ENCODE measurements at regions not wholly inside any gene's neighbourhood (a gene's known extent, or its start where the extent isn't known, plus 50 kb on each side); places are given as distances from the start of the nearest gene placed in this dataset.

GRCh38 chr16:48811478-48811877, 201.5 kb upstream of the N4BP1 start:
- Histone ChIP-seq H3K9me3 (no peaks in the 10 kb centered on the region), H3K27me3 (replicated peaks; ENCODE audit: control insufficient read depth, insufficient read depth, low read length) (peaks cover 2% of the 10 kb centered on the region), H3K36me3 (ENCODE audit: control insufficient read depth, insufficient read depth, low read length) (no peaks in the 10 kb centered on the region), H3K4me1 (no peaks in the 10 kb centered on the region), H3K4me3 (ENCODE audit: low read depth, low read length) (no peak overlapping the region)
- DNase-seq: no peak
- POLR2A ChIA-PET: no interaction called here
- no TSS peak for BruUV-seq (replicated peaks)
- H3K27me3 Mint-ChIP-seq (ENCODE audit: insufficient read depth, unreplicated experiment): peaks cover 17% of the 10 kb centered on the region
- H3K36me3 Mint-ChIP-seq (ENCODE audit: insufficient read depth, unreplicated experiment): no peaks in the 10 kb centered on the region
- intact Hi-C loops (cut with micrococcal nuclease; ENCODE audit: unreplicated experiment): no loop called here
- CTCF ChIA-PET: no interaction called here
- TF ChIP-seq CTCF (IDR thresholded peaks at IDR 0.05; ENCODE audit: insufficient read depth in 1 of 2, low read depth in 1 of 2, low read length in 1 of 2, severe bottlenecking in 1 of 2, unreplicated experiment in 1 of 2): no peak
- no peaks in the 10 kb centered on the region for H3K9me3 Mint-ChIP-seq (ENCODE audit: unreplicated experiment)
- no peak overlapping the region for H3K27ac Mint-ChIP-seq (ENCODE audit: unreplicated experiment)
- H3K4me3 Mint-ChIP-seq (ENCODE audit: unreplicated experiment): no peak overlapping the region
- no peaks in the 10 kb centered on the region for H3K4me1 Mint-ChIP-seq (ENCODE audit: low read depth, unreplicated experiment)

GRCh38 chr16:48810803-48811453, 200.9 kb upstream of the N4BP1 start:
- no peaks in the 10 kb centered on the region for H3K9me3 ChIP-seq
- CTCF ChIA-PET: no interaction called here
- POLR2A ChIA-PET: no interaction called here
- Mint-ChIP-seq H3K4me3 (ENCODE audit: unreplicated experiment) (no peak overlapping the region), H3K27me3 (ENCODE audit: insufficient read depth, unreplicated experiment) (peaks cover 17% of the 10 kb centered on the region), H3K9me3 (ENCODE audit: unreplicated experiment) (no peaks in the 10 kb centered on the region), H3K4me1 (ENCODE audit: low read depth, unreplicated experiment) (no peaks in the 10 kb centered on the region), H3K27ac (ENCODE audit: unreplicated experiment) (no peak overlapping the region), H3K36me3 (ENCODE audit: insufficient read depth, unreplicated experiment) (no peaks in the 10 kb centered on the region)
- intact Hi-C loops (cut with micrococcal nuclease; ENCODE audit: unreplicated experiment): no loop called here
- no peaks in the 10 kb centered on the region for H3K36me3 ChIP-seq (ENCODE audit: control insufficient read depth, insufficient read depth, low read length)
- no TSS peak for BruUV-seq (replicated peaks)
- H3K27me3 ChIP-seq (replicated peaks; ENCODE audit: control insufficient read depth, insufficient read depth, low read length): peaks cover 2% of the 10 kb centered on the region
- no peaks in the 10 kb centered on the region for H3K4me1 ChIP-seq
- DNase-seq: no peak
- no peak for TF ChIP-seq CTCF (IDR thresholded peaks at IDR 0.05; ENCODE audit: insufficient read depth in 1 of 2, low read depth in 1 of 2, low read length in 1 of 2, severe bottlenecking in 1 of 2, unreplicated experiment in 1 of 2)
- no peak overlapping the region for H3K4me3 ChIP-seq (ENCODE audit: low read depth, low read length)

GRCh38 chr16:48810436-48810802, 200.4 kb upstream of the N4BP1 start:
- intact Hi-C loops (cut with micrococcal nuclease; ENCODE audit: unreplicated experiment): no loop called here
- Mint-ChIP-seq H3K4me3 (ENCODE audit: unreplicated experiment) (no peak overlapping the region), H3K4me1 (ENCODE audit: low read depth, unreplicated experiment) (no peaks in the 10 kb centered on the region), H3K36me3 (ENCODE audit: insufficient read depth, unreplicated experiment) (no peaks in the 10 kb centered on the region), H3K27ac (ENCODE audit: unreplicated experiment) (no peak overlapping the region), H3K9me3 (ENCODE audit: unreplicated experiment) (no peaks in the 10 kb centered on the region), H3K27me3 (ENCODE audit: insufficient read depth, unreplicated experiment) (peaks cover 15% of the 10 kb centered on the region)
- ChIA-PET CTCF (no interaction called here), POLR2A (no interaction called here)
- no TSS peak for BruUV-seq (replicated peaks)
- TF ChIP-seq CTCF (IDR thresholded peaks at IDR 0.05; ENCODE audit: insufficient read depth in 1 of 2, low read depth in 1 of 2, low read length in 1 of 2, severe bottlenecking in 1 of 2, unreplicated experiment in 1 of 2): no peak
- H3K9me3 ChIP-seq: no peaks in the 10 kb centered on the region
- H3K4me1 ChIP-seq: no peaks in the 10 kb centered on the region
- H3K4me3 ChIP-seq (ENCODE audit: low read depth, low read length): no peak overlapping the region
- H3K27me3 ChIP-seq (replicated peaks; ENCODE audit: control insufficient read depth, insufficient read depth, low read length): peaks cover 2% of the 10 kb centered on the region
- DNase-seq: no peak
- no peaks in the 10 kb centered on the region for H3K36me3 ChIP-seq (ENCODE audit: control insufficient read depth, insufficient read depth, low read length)

Measured in Caco-2 (cell line).